GM12878 (cell line): ENCODE measurements at regions not wholly inside any gene's neighbourhood (a gene's known extent, or its start where the extent isn't known, plus 50 kb on each side); places are given as distances from the start of the nearest gene placed in this dataset.
A peak's percentile ranks its signal among the peaks of the same experiment; 100 is the strongest.

ENCODE experiments used
- ATAC-seq: fragments of 200-7000 bp; cut with Tn5 transposase; 3 replicates; pipeline ENCODE4 v1.9.1; 2020; ENCODE audit warnings: mild to moderate bottlenecking, moderate library complexity
- BruUV-seq: library from RNA; stranded (reverse); fragments of 400-500 nt; replicated peaks from 2 replicates; lab custom pipeline; 2021; lab: Mats Ljungman, UMichigan
- CTCF ChIA-PET: fragments of 300-600 bp; sonication (Branson Sonifier 250); formaldehyde crosslinking; extraction: SDS; loops from one replicate; lab custom pipeline; 2021; ENCODE audit warnings: inconsistent platforms; lab: Yijun Ruan, JAX
- POLR2A ChIA-PET: fragments of 350-600 bp; formaldehyde crosslinking; extraction: SDS; loops from one replicate; lab custom pipeline; 2021; ENCODE audit warnings: inconsistent platforms; lab: Charles Lee
- RAD21 ChIA-PET: fragments of 300-600 bp; sonication (Branson Sonifier 250); formaldehyde crosslinking; loops from one replicate; lab custom pipeline; 2023; ENCODE audit warnings: antibody characterized with exemption; ENCODE audit not compliant: unreplicated experiment; lab: Charles Lee
- SMC1A ChIA-PET: fragments of 300-600 bp; sonication (Branson Sonifier 250); formaldehyde crosslinking; loops from one replicate; lab custom pipeline; 2023; ENCODE audit not compliant: unreplicated experiment, uncharacterized antibody; lab: Charles Lee
- DNase-seq: peaks from one replicate; pipeline ENCODE4 v3.0.0-alpha.2; 2011; ENCODE audit warnings: low read depth, low spot score
- FAIRE-seq: peaks from 3 replicates; lab custom pipeline; 2011; peaks lifted over from hg19 to GRCh38; lab: Jason Lieb, UNC
- H2AFZ ChIP-seq: 2 replicates; pipeline ENCODE4 v1.6.0; 2011; ENCODE audit warnings: low read depth, low read length, control low read depth; ENCODE audit not compliant: control insufficient read depth
- H3K27ac ChIP-seq: 2 replicates; pipeline ENCODE4 v1.5.1; 2011; ENCODE audit warnings: control low read depth; ENCODE audit not compliant: control insufficient read depth, insufficient read depth
- H3K27me3 ChIP-seq, 2 experiments: replicated peaks in 1 of 2; 2 replicates each; pipeline versions ENCODE4 v1.6.0 to v1.6.1; 2011; ENCODE audit warnings: low read length in 1 of 2; ENCODE audit not compliant: control insufficient read depth in 2 of 2, insufficient read depth in 2 of 2
- H3K36me3 ChIP-seq, 2 experiments: 2 replicates each; pipeline ENCODE4 v1.5.1; 2011; ENCODE audit warnings: low read length in 1 of 2; ENCODE audit not compliant: control insufficient read depth in 2 of 2, insufficient read depth in 2 of 2
- H3K4me1 ChIP-seq: 2 replicates; pipeline ENCODE4 v1.6.1; 2011; ENCODE audit warnings: mild to moderate bottlenecking, low read length, moderate library complexity, mixed read lengths; ENCODE audit not compliant: control insufficient read depth, insufficient read depth
- H3K4me2 ChIP-seq: 2 replicates; pipeline ENCODE4 v1.6.0; 2011; ENCODE audit warnings: control low read depth; ENCODE audit not compliant: control insufficient read depth, insufficient read depth
- H3K4me3 ChIP-seq: fragments of 200-600 bp; sonication (generic); 2 replicates; pipeline ENCODE4 v1.5.1; 2016
- H3K79me2 ChIP-seq: 2 replicates; pipeline ENCODE4 v1.6.0; 2011; ENCODE audit warnings: low read length; ENCODE audit not compliant: control insufficient read depth, insufficient read depth
- H3K9ac ChIP-seq: 2 replicates; pipeline ENCODE4 v1.8.0; 2011; ENCODE audit warnings: low read length, control low read depth, mixed read lengths; ENCODE audit not compliant: control insufficient read depth, insufficient read depth
- H3K9me3 ChIP-seq: replicated peaks from 3 replicates; pipeline ENCODE4 v1.5.1; 2011; ENCODE audit warnings: mild to moderate bottlenecking, low read length; ENCODE audit not compliant: control insufficient read depth, insufficient read depth
- H4K20me1 ChIP-seq: 2 replicates; pipeline ENCODE4 v1.6.0; 2011; ENCODE audit not compliant: control insufficient read depth, insufficient read depth
- BRCA1 ChIP-seq: IDR thresholded peaks from 2 replicates; pipeline ENCODE4 v1.6.1; 2011; ENCODE audit warnings: low read depth, low read length, improper control_type of control experiment
- CEBPB ChIP-seq, 2 experiments: fragments of 150-350 bp in 1 of 2; IDR thresholded peaks; 2 replicates each; pipeline ENCODE4 v1.6.1; 2012 to 2014; ENCODE audit warnings: low read depth in 2 of 2, low read length in 2 of 2, borderline replicate concordance in 1 of 2, inconsistent platforms in 1 of 2
- KLF5 ChIP-seq: fragments of 450-650 bp; IDR thresholded peaks from 2 replicates; pipeline ENCODE4 v1.6.1; 2014; ENCODE audit warnings: mild to moderate bottlenecking; ENCODE audit not compliant: partially characterized antibody
- RAD51 ChIP-seq: fragments of 450-650 bp; IDR thresholded peaks from 2 replicates; pipeline ENCODE4 v1.6.1; 2016; ENCODE audit warnings: moderate library complexity, mild to moderate bottlenecking, inconsistent platforms
- RUNX3 ChIP-seq: IDR thresholded peaks from 2 replicates; pipeline ENCODE4 v1.6.1; 2012; ENCODE audit warnings: low read length, inconsistent platforms
- SMC3 ChIP-seq: IDR thresholded peaks from 2 replicates; pipeline ENCODE4 v1.6.1; 2011; ENCODE audit warnings: low read length, improper control_type of control experiment, borderline replicate concordance
- STAT1 ChIP-seq: fragments of 450-650 bp; conservative IDR thresholded peaks from 2 replicates; pipeline ENCODE4 v1.6.1; 2014; ENCODE audit warnings: antibody characterized with exemption, mild to moderate bottlenecking
- TCF7 ChIP-seq: IDR thresholded peaks from 2 replicates; pipeline ENCODE4 v1.6.1; 2014; ENCODE audit warnings: antibody characterized with exemption, borderline replicate concordance
- WGBS: methylation state at CpG from one replicate; pipeline ENCODE4 v1.1.6; 2016; ENCODE audit warnings: low lambda C conversion rate; ENCODE audit not compliant: insufficient replicate concordance, insufficient coverage; ENCODE audit errors: missing lambda C conversion rate; 5-methylcytosine and 5-hydroxymethylcytosine counted together
- in situ Hi-C: fragments of 300-500 bp; cut with MboI; formaldehyde crosslinking; loops from 9 replicates; pipeline ENCODE4 v1.14.3; 2018; ENCODE audit warnings: mixed read lengths
- intact Hi-C: fragments of 100-400 bp; cut with micrococcal nuclease; formaldehyde crosslinking; loops from one replicate; pipeline ENCODE4 v1.14.2; 2022; ENCODE audit not compliant: unreplicated experiment
- TF ChIP-seq, protein P1 (sequence below): fragments of 450-650 bp; IDR thresholded peaks from 2 replicates; pipeline ENCODE4 v1.6.1; 2018; ENCODE audit warnings: mild to moderate bottlenecking, low read depth, moderate library complexity; ENCODE audit not compliant: partially characterized antibody

DNA sequence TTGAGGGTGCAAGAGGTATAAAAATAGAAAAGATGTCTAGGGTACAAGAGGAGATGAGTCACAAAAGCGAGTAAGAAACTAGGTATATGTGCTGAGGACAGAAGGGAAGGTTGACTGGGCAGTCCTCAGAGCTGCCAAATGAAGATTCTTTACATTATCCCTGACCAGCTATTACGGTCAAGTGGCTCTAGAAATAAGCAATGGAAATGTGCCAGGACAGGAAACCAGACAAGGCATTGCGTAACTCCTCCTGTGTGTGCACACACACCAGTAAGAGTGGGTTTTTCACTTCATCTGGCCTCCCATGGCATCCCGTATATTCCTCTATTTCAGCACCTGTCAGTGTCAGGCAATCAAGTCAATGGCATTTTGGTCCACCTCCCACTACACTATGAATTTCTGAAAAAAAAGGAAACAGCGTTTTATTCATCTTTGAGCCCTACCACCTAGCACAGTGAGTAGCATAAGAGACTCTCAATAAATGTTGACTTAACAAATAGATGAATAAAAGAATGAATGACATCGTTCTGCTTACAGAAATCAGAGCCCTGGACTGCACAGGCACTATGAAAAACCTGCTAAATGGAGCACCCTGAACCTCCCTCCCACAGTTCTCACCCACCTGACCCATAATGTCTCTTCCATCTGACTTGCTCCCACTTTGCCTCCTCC is 62.6 kb upstream of the KLF3 start:
- H4K20me1 ChIP-seq: no peaks in the 10 kb centered on the region
- H2AFZ ChIP-seq: no peak overlapping the region
- RAD21 ChIA-PET: interaction anchor here (2.5 kb wide), 1 partner anchor 281 kb away, joined by 12 read pairs; no protein-coding TSS in a partner anchor
- POLR2A ChIA-PET: no interaction called here
- H3K27ac ChIP-seq: no peak overlapping the region
- TF ChIP-seq KLF5 (no peak), CEBPB (IDR thresholded peaks at IDR 0.05; ENCODE audit: borderline replicate concordance in 1 of 2, low read depth in 2 of 2, low read length in 2 of 2) (peak in 1 of 2 experiments; percentile 24; a peak in 1 of 4 replicates)
- TF ChIP-seq, all 136 proteins: peak for 1
- no peak overlapping the region for H3K4me2 ChIP-seq
- in situ Hi-C loops (no loop called here), intact Hi-C loops (no loop called here)
- FAIRE-seq: no peak
- H3K9me3 ChIP-seq: no peaks in the 10 kb centered on the region; the same call in 1 of the 3 replicates
- BruUV-seq: no TSS peak
- no peaks in the 10 kb centered on the region for H3K36me3 ChIP-seq
- H3K79me2 ChIP-seq: no peaks in the 10 kb centered on the region
- no peak overlapping the region for H3K4me3 ChIP-seq
- no peak overlapping the region for H3K9ac ChIP-seq
- WGBS: 44% methylated on average over 6 of the region's 6 CpGs
- H3K27me3 ChIP-seq: no peaks in the 10 kb centered on the region
- DNase-seq: no peak
- ChIA-PET SMC1A (no interaction called here), CTCF (interaction anchor here (0.8 to 1.1 kb wide), 2 partner anchors 74 to 421 kb away, joined by 3 read pairs; no protein-coding TSS in a partner anchor)
- no peaks in the 10 kb centered on the region for H3K4me1 ChIP-seq
- no peak for ATAC-seq

DNA sequence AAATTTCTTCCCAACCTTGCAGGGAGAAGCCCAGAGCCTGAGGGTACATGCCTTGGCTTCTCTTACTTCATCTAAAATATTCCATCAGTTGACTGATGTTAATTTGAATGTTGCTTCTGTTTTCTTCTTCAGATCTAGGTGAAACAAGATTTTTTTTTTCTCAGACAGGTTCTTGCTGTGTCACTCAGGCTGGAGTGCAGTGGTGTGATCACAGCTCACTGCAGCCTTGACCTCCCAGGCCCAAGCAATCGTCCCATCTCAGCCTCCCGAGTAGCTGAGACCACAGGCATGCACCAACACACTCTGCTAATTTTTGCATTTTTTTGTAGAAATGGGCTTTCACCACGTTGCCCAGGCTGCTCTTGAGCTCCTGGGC is 62.1 kb upstream of the KLF3 start:
- 40% methylated on average over 3 of the region's 3 CpGs for WGBS
- in situ Hi-C loops (no loop called here), intact Hi-C loops (no loop called here)
- H4K20me1 ChIP-seq: no peaks in the 10 kb centered on the region
- H3K4me2 ChIP-seq: no peak overlapping the region
- ChIA-PET RAD21 (no interaction called here), CTCF (interaction anchor here (1.7 kb wide), 1 partner anchor 422 kb away, joined by 4 read pairs; no protein-coding TSS in a partner anchor), SMC1A (interaction anchor here (0.9 to 1.1 kb wide), 2 partner anchors 13 to 113 kb away, joined by 3 read pairs; no protein-coding TSS in a partner anchor), POLR2A (interaction anchor here (0.9 kb wide), 1 partner anchor 12 kb away, joined by 4 read pairs; no protein-coding TSS in a partner anchor)
- no peak overlapping the region for H3K27ac ChIP-seq
- H3K9me3 ChIP-seq: no peaks in the 10 kb centered on the region; the same call in 1 of the 3 replicates
- no peak overlapping the region for H3K9ac ChIP-seq
- H3K27me3 ChIP-seq: no peaks in the 10 kb centered on the region
- no peak overlapping the region for H2AFZ ChIP-seq
- no peaks in the 10 kb centered on the region for H3K4me1 ChIP-seq
- ATAC-seq: no peak
- no peaks in the 10 kb centered on the region for H3K36me3 ChIP-seq
- no peak for DNase-seq
- no peak for FAIRE-seq
- H3K79me2 ChIP-seq: no peaks in the 10 kb centered on the region
- TF ChIP-seq RUNX3 (no peak), BRCA1 (no peak), TCF7 (no peak), SMC3 (no peak), RAD51 (no peak), STAT1 (no peak)
- TF ChIP-seq, protein P1, sequence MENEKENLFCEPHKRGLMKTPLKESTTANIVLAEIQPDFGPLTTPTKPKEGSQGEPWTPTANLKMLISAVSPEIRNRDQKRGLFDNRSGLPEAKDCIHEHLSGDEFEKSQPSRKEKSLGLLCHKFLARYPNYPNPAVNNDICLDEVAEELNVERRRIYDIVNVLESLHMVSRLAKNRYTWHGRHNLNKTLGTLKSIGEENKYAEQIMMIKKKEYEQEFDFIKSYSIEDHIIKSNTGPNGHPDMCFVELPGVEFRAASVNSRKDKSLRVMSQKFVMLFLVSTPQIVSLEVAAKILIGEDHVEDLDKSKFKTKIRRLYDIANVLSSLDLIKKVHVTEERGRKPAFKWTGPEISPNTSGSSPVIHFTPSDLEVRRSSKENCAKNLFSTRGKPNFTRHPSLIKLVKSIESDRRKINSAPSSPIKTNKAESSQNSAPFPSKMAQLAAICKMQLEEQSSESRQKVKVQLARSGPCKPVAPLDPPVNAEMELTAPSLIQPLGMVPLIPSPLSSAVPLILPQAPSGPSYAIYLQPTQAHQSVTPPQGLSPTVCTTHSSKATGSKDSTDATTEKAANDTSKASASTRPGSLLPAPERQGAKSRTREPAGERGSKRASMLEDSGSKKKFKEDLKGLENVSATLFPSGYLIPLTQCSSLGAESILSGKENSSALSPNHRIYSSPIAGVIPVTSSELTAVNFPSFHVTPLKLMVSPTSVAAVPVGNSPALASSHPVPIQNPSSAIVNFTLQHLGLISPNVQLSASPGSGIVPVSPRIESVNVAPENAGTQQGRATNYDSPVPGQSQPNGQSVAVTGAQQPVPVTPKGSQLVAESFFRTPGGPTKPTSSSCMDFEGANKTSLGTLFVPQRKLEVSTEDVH: no peak
- H3K4me3 ChIP-seq: no peak overlapping the region
- no TSS peak for BruUV-seq
